H1 (cell line): ENCODE measurements at regions not wholly inside any gene's neighbourhood (a gene's known extent, or its start where the extent isn't known, plus 50 kb on each side); places are given as distances from the start of the nearest gene placed in this dataset.

ENCODE experiments used
- CTCF ChIA-PET: fragments of 300-600 bp; sonication (Branson Sonifier 250); formaldehyde crosslinking; loops from one replicate; lab custom pipeline; 2021; ENCODE audit not compliant: partially characterized antibody; lab: Charles Lee
- POLR2A ChIA-PET: fragments of 300-600 bp; sonication (Branson Sonifier 250); formaldehyde crosslinking; loops from one replicate; lab custom pipeline; 2021; ENCODE audit warnings: inconsistent platforms; ENCODE audit not compliant: partially characterized antibody; lab: Charles Lee
- DNase-seq, 2 experiments: peaks; one replicate each; pipeline versions ENCODE4 v3.0.0 to v3.0.0-alpha.2; 2010 to 2022; ENCODE audit warnings: low spot score in 2 of 2, low read depth in 1 of 2, mixed read lengths in 1 of 2
- FAIRE-seq: peaks from 2 replicates; lab custom pipeline; 2011; peaks lifted over from hg19 to GRCh38; lab: Jason Lieb, UNC
- H2AFZ ChIP-seq: 2 replicates; pipeline ENCODE4 v1.8.1; 2012; ENCODE audit warnings: low read length, inconsistent platforms
- H2AK5ac ChIP-seq: 2 replicates; pipeline ENCODE4 v1.6.1; 2013; ENCODE audit warnings: low read depth, low read length
- H2BK120ac ChIP-seq: replicated peaks from 2 replicates; pipeline ENCODE3; 2013; ENCODE audit warnings: low read depth, low read length, inconsistent platforms
- H2BK12ac ChIP-seq: 2 replicates; pipeline ENCODE4 v1.6.1; 2013; ENCODE audit warnings: low read depth, low read length
- H2BK15ac ChIP-seq: 2 replicates; pipeline ENCODE4 v1.6.1; 2013; ENCODE audit warnings: low read length
- H2BK20ac ChIP-seq: 2 replicates; pipeline ENCODE4 v1.6.1; 2013; ENCODE audit warnings: low read length
- H2BK5ac ChIP-seq: 2 replicates; pipeline ENCODE4 v1.6.1; 2013; ENCODE audit warnings: low read depth, low read length
- H3K14ac ChIP-seq: 2 replicates; pipeline ENCODE4 v1.6.1; 2013; ENCODE audit warnings: inconsistent platforms; ENCODE audit not compliant: insufficient read length
- H3K18ac ChIP-seq: 2 replicates; pipeline ENCODE4 v1.6.1; 2013; ENCODE audit warnings: low read length; ENCODE audit errors: extremely low read depth
- H3K23ac ChIP-seq: 2 replicates; pipeline ENCODE4 v1.6.1; 2013; ENCODE audit warnings: inconsistent platforms; ENCODE audit not compliant: insufficient read length
- H3K23me2 ChIP-seq: 2 replicates; pipeline ENCODE4 v1.6.1; 2013; ENCODE audit warnings: low read depth, low read length
- H3K27ac ChIP-seq: 2 replicates; pipeline ENCODE4 v1.6.1; 2011; ENCODE audit warnings: low read depth, low read length, inconsistent platforms
- H3K27me3 ChIP-seq, 4 experiments: replicated peaks in 1 of 4; 1 replicate in 1 of 4; 2 replicates in 3 of 4; pipeline versions ENCODE4 v1.6.1 to v1.8.1; 2011 to 2013; ENCODE audit warnings: low read length in 3 of 4, mild to moderate bottlenecking in 3 of 4, inconsistent platforms in 2 of 4, mixed read lengths in 2 of 4, moderate library complexity in 1 of 4; ENCODE audit not compliant: control insufficient read depth in 3 of 4, insufficient read depth in 3 of 4; ENCODE audit errors: extremely low read depth in 1 of 4
- H3K36me3 ChIP-seq, 4 experiments: 2 replicates each; pipeline versions ENCODE4 v1.6.1 to v1.8.1; 2011 to 2013; ENCODE audit warnings: mild to moderate bottlenecking in 4 of 4, low read length in 3 of 4, moderate library complexity in 2 of 4, control low read depth in 1 of 4, inconsistent platforms in 1 of 4; ENCODE audit not compliant: insufficient read depth in 4 of 4, control insufficient read depth in 2 of 4
- H3K4ac ChIP-seq: replicated peaks from 2 replicates; pipeline ENCODE3; 2013; ENCODE audit warnings: low read length, low read depth, mixed read lengths, inconsistent platforms; ENCODE audit not compliant: insufficient read length
- H3K4me1 ChIP-seq, 4 experiments: replicated peaks in 1 of 4; 1 replicate in 1 of 4; 2 replicates in 3 of 4; pipeline versions ENCODE4 v1.6.1 to v1.8.1; 2011 to 2013; ENCODE audit warnings: low read length in 3 of 4, inconsistent platforms in 2 of 4, mixed read lengths in 1 of 4; ENCODE audit not compliant: insufficient read depth in 4 of 4, control insufficient read depth in 3 of 4
- H3K4me2 ChIP-seq, 2 experiments: 2 replicates each; pipeline versions ENCODE4 v1.6.1 to v1.8.1; 2011 to 2013; ENCODE audit warnings: low read depth in 2 of 2, low read length in 2 of 2, control low read depth in 1 of 2, inconsistent platforms in 1 of 2, mild to moderate bottlenecking in 1 of 2; ENCODE audit not compliant: insufficient read depth in 1 of 2
- H3K4me3 ChIP-seq, 4 experiments: fragments of 200-600, 300-600 bp in 1 of 4; sonication (generic), shearing (Covaris generic), sonication (Bioruptor Twin) in 1 of 4; 2 replicates each; pipeline versions ENCODE4 v1.5.1 to v1.8.1; 2011 to 2016; ENCODE audit warnings: low read length in 4 of 4, low read depth in 3 of 4, control low read depth in 2 of 4, inconsistent platforms in 2 of 4, mild to moderate bottlenecking in 2 of 4, mixed read lengths in 1 of 4, moderate library complexity in 1 of 4; ENCODE audit not compliant: insufficient read depth in 2 of 4; ENCODE audit errors: extremely low read depth in 1 of 4
- H3K56ac ChIP-seq: replicated peaks from 2 replicates; pipeline ENCODE3; 2013; ENCODE audit warnings: low read depth, mild to moderate bottlenecking, mixed read lengths, low read length, inconsistent platforms; ENCODE audit not compliant: insufficient read length
- H3K79me1 ChIP-seq: 2 replicates; pipeline ENCODE4 v1.6.1; 2013; ENCODE audit warnings: low read depth, low read length, control low read depth
- H3K79me2 ChIP-seq, 2 experiments: 2 replicates each; pipeline versions ENCODE4 v1.6.1 to v1.8.1; 2012 to 2013; ENCODE audit warnings: low read length in 2 of 2, mild to moderate bottlenecking in 2 of 2, inconsistent platforms in 1 of 2; ENCODE audit not compliant: insufficient read depth in 2 of 2, control insufficient read depth in 1 of 2
- H3K9ac ChIP-seq, 4 experiments: replicated peaks in 1 of 4; 1 replicate in 1 of 4; 2 replicates in 3 of 4; pipeline versions ENCODE4 v1.6.1 to v1.8.1; 2011 to 2013; ENCODE audit warnings: low read depth in 3 of 4, low read length in 3 of 4, control low read depth in 2 of 4, mild to moderate bottlenecking in 2 of 4, moderate library complexity in 2 of 4, inconsistent platforms in 1 of 4; ENCODE audit errors: extremely low read depth in 1 of 4
- H3K9me3 ChIP-seq, 2 experiments: 2 replicates each; pipeline versions ENCODE4 v1.6.1 to v1.8.1; 2012 to 2013; ENCODE audit warnings: mild to moderate bottlenecking in 2 of 2, moderate library complexity in 2 of 2, control low read depth in 1 of 2, inconsistent platforms in 1 of 2, low read depth in 1 of 2, low read length in 1 of 2, mixed read lengths in 1 of 2; ENCODE audit not compliant: insufficient read depth in 2 of 2
- H4K20me1 ChIP-seq, 2 experiments: replicated peaks in 1 of 2; 2 replicates each; pipeline versions ENCODE3 to v1.8.1; 2011 to 2013; ENCODE audit warnings: inconsistent platforms in 2 of 2, low read length in 2 of 2, mild to moderate bottlenecking in 1 of 2; ENCODE audit not compliant: insufficient read depth in 2 of 2, control insufficient read depth in 1 of 2
- H4K5ac ChIP-seq: 2 replicates; pipeline ENCODE4 v1.6.1; 2013; ENCODE audit warnings: low read length, low read depth, mixed read lengths, inconsistent platforms; ENCODE audit not compliant: insufficient read length
- H4K8ac ChIP-seq: 2 replicates; pipeline ENCODE4 v1.8.0; 2013; ENCODE audit warnings: mild to moderate bottlenecking, moderate library complexity, low read length, inconsistent platforms; ENCODE audit not compliant: insufficient read depth; ENCODE audit errors: extremely low read depth
- H4K91ac ChIP-seq: replicated peaks from 2 replicates; pipeline ENCODE3; 2013; ENCODE audit warnings: low read length, mixed read lengths, inconsistent platforms; ENCODE audit not compliant: insufficient read length
- BCL11A ChIP-seq, 2 experiments: IDR thresholded peaks; one replicate each; pipeline ENCODE4 v1.6.1; 2011; ENCODE audit warnings: low read depth in 2 of 2, low read length in 2 of 2, mild to moderate bottlenecking in 2 of 2
- CREB1 ChIP-seq: IDR thresholded peaks from 2 replicates; pipeline ENCODE4 v1.6.1; 2012; ENCODE audit warnings: inconsistent platforms
- CTBP2 ChIP-seq: IDR thresholded peaks from 2 replicates; pipeline ENCODE4 v1.7.0; 2011; ENCODE audit warnings: borderline replicate concordance, mild to moderate bottlenecking, moderate library complexity, mixed read lengths, low read length; ENCODE audit not compliant: insufficient read depth, insufficient read length
- JUN ChIP-seq: IDR thresholded peaks from 2 replicates; pipeline ENCODE4 v1.6.1; 2011; ENCODE audit warnings: low read depth, mild to moderate bottlenecking, improper control_type of control experiment, low read length
- SAP30 ChIP-seq: fragments of 300-600 bp; sonication (generic); IDR thresholded peaks from 2 replicates; pipeline ENCODE4 v1.7.1; 2012; ENCODE audit warnings: low read length, moderate library complexity, mild to moderate bottlenecking, inconsistent platforms; ENCODE audit not compliant: insufficient read depth, insufficient replicate concordance
- SIN3A ChIP-seq, 2 experiments: IDR thresholded peaks in 1 of 2; conservative IDR thresholded peaks in 1 of 2; 2 replicates each; pipeline ENCODE4 v1.6.1; 2011 to 2012; ENCODE audit warnings: low read length in 2 of 2, improper control_type of control experiment in 1 of 2, low read depth in 1 of 2, mild to moderate bottlenecking in 1 of 2
- SIRT6 ChIP-seq: IDR thresholded peaks from one replicate; pipeline ENCODE4 v1.7.1; 2012; ENCODE audit warnings: low read length, inconsistent platforms
- SP4 ChIP-seq: IDR thresholded peaks from 2 replicates; pipeline ENCODE4 v1.6.1; 2012; ENCODE audit warnings: low read length, inconsistent platforms
- WGBS, 2 experiments: shearing (Covaris generic) in 1 of 2; methylation state at CpG; one replicate each; pipeline versions ENCODE4 v1.1.6 to v1.1.7; 2013 to 2015; ENCODE audit warnings: low lambda C conversion rate in 2 of 2, mixed read lengths in 2 of 2, inconsistent platforms in 1 of 2, low coverage in 1 of 2, missing lambda C conversion rate in 1 of 2; ENCODE audit not compliant: insufficient replicate concordance in 2 of 2, insufficient coverage in 1 of 2, insufficient read length in 1 of 2; ENCODE audit errors: extremely low coverage in 1 of 2, missing lambda C conversion rate in 1 of 2; 5-methylcytosine and 5-hydroxymethylcytosine counted together
- TF ChIP-seq, protein P1 (sequence below): IDR thresholded peaks from 2 replicates; pipeline ENCODE4 v1.6.1; 2011; ENCODE audit warnings: low read length, improper control_type of control experiment

DNA sequence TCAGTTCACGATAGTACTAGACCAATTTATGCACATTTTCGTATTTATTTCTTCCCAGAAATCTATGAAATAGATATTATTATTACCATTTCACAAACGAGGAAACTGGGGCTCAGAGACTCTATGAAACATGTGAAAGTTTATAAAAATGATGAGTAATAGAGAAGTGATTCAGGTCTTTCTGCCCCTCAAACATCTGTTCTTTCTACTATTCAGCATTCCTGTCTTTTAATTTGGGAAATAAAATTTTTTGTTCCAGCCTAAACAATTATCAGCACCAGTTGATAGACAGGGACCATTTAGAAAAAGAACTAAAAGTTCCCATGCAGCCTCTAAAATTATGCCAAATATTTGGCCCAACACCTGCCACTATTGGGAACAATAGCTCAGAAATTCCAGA is 585.1 kb downstream of the PTPRC start:
- POLR2A ChIA-PET: no interaction called here
- WGBS, 2 experiments: 91% methylated on average over 3 of the region's 3 CpGs; no CpG with 5 or more reads in 1 of the 2 experiments
- TF ChIP-seq SIRT6: no peak
- TF ChIP-seq JUN: no peak
- TF ChIP-seq, protein P1, sequence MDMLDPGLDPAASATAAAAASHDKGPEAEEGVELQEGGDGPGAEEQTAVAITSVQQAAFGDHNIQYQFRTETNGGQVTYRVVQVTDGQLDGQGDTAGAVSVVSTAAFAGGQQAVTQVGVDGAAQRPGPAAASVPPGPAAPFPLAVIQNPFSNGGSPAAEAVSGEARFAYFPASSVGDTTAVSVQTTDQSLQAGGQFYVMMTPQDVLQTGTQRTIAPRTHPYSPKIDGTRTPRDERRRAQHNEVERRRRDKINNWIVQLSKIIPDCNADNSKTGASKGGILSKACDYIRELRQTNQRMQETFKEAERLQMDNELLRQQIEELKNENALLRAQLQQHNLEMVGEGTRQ: no peak
- TF ChIP-seq SIN3A (conservative IDR thresholded peaks at IDR 0.05 in 1 of 2, IDR thresholded peaks at IDR 0.05 in 1 of 2; ENCODE audit: low read depth in 1 of 2, low read length in 2 of 2): no peak
- TF ChIP-seq SAP30: no peak
- no peak for TF ChIP-seq CTBP2
- no peak for TF ChIP-seq BCL11A (IDR thresholded peaks at IDR 0.05; ENCODE audit: low read depth in 2 of 2, low read length in 2 of 2)
- no peak for TF ChIP-seq CREB1
- no peak for TF ChIP-seq SP4

More for the DNA sequence above, 585.1 kb downstream of the PTPRC start:
- H2AFZ ChIP-seq: no peak overlapping the region
- no peaks in the 10 kb centered on the region for H3K79me2 ChIP-seq
- no peaks in the 10 kb centered on the region for H3K23me2 ChIP-seq
- no peak overlapping the region for H2AK5ac ChIP-seq
- H3K4me3 ChIP-seq: no peak overlapping the region
- H4K5ac ChIP-seq: no peak overlapping the region
- H3K27me3 ChIP-seq: no peaks in the 10 kb centered on the region
- FAIRE-seq (no peak), DNase-seq (no peak)
- no peaks in the 10 kb centered on the region for H4K20me1 ChIP-seq
- H2BK120ac ChIP-seq: no peak overlapping the region
- H3K9ac ChIP-seq: no peak overlapping the region
- CTCF ChIA-PET: no interaction called here
- no peaks in the 10 kb centered on the region for H3K36me3 ChIP-seq
- H2BK15ac ChIP-seq: no peak overlapping the region
- H3K4ac ChIP-seq: no peak overlapping the region
- no peak overlapping the region for H2BK20ac ChIP-seq
- no peak overlapping the region for H2BK5ac ChIP-seq
- H3K18ac ChIP-seq: no peak overlapping the region
- no peaks in the 10 kb centered on the region for H3K4me1 ChIP-seq
- no peak overlapping the region for H3K56ac ChIP-seq
- no peak overlapping the region for H3K23ac ChIP-seq
- no peaks in the 10 kb centered on the region for H3K79me1 ChIP-seq
- no peaks in the 10 kb centered on the region for H3K9me3 ChIP-seq
- no peak overlapping the region for H3K27ac ChIP-seq
- H2BK12ac ChIP-seq: no peak overlapping the region
- no peak overlapping the region for H3K4me2 ChIP-seq
- no peak overlapping the region for H4K8ac ChIP-seq
- no peak overlapping the region for H4K91ac ChIP-seq
- no peak overlapping the region for H3K14ac ChIP-seq
